ENCODE measurements at regions not wholly inside any gene's neighbourhood (a gene's known extent, or its start where the extent isn't known, plus 50 kb on each side); places are given as distances from the start of the nearest gene placed in this dataset.

GRCh38 chr13:97781891-97782305 lies 171.6 kb upstream of the IPO5 start:
- H3K4me3 ChIP-seq (ENCODE audit: low read depth, low read length), result no peak overlapping the region
- TF ChIP-seq, protein P1, sequence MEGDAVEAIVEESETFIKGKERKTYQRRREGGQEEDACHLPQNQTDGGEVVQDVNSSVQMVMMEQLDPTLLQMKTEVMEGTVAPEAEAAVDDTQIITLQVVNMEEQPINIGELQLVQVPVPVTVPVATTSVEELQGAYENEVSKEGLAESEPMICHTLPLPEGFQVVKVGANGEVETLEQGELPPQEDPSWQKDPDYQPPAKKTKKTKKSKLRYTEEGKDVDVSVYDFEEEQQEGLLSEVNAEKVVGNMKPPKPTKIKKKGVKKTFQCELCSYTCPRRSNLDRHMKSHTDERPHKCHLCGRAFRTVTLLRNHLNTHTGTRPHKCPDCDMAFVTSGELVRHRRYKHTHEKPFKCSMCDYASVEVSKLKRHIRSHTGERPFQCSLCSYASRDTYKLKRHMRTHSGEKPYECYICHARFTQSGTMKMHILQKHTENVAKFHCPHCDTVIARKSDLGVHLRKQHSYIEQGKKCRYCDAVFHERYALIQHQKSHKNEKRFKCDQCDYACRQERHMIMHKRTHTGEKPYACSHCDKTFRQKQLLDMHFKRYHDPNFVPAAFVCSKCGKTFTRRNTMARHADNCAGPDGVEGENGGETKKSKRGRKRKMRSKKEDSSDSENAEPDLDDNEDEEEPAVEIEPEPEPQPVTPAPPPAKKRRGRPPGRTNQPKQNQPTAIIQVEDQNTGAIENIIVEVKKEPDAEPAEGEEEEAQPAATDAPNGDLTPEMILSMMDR (IDR thresholded peaks at IDR 0.05; ENCODE audit: insufficient read depth, low read depth, low read length), result no peak
- DNase-seq (ENCODE audit: low read depth), result no peak

GRCh38 chr13:97786510-97786909 lies 167.0 kb upstream of the IPO5 start:
- no peak for DNase-seq (ENCODE audit: low read depth)
- no peak overlapping the region for H3K4me3 ChIP-seq (ENCODE audit: low read depth, low read length)
- TF ChIP-seq, protein P1 (IDR thresholded peaks at IDR 0.05; ENCODE audit: insufficient read depth, low read depth, low read length), result no peak

GRCh38 chr13:97797553-97797952 lies 155.9 kb upstream of the IPO5 start:
- no peak for DNase-seq (ENCODE audit: low read depth)

DNA sequence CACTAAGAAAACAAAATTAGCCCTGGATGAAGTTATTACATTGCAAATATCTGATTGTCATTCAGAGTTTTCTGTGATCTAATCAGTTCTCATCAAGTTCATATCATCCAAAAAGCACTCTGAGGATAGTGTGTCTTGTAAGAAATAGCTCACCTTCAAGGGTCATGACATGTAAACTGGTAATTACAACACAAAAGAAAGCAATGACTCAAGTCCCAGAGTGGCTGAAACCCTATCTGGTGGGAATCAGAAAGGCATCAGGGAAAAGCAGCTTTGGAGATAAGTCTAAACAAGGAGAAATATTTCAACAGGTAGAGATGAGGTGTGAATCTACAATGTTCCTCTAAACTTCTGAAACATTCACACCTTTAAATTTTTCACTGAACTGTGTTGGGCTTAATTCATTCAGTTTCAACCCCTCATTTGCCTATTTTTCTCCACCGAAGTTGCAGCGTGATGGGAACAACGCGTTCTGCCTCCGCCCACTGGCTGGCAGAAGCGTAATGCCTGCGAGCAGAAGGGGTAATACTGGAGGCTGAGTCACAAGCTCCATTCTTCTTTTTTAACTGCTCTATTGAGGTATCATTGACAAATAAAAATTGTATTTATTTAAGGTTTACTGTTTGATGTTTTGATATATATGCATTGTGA lies 155.2 kb upstream of the IPO5 start:
- H3K4me3 ChIP-seq (ENCODE audit: low read depth, low read length), result no peak overlapping the region
- DNase-seq (ENCODE audit: low read depth), result no peak
- TF ChIP-seq, protein P1 (IDR thresholded peaks at IDR 0.05; ENCODE audit: insufficient read depth, low read depth, low read length), result no peak

More at GRCh38 chr13:97797553-97797952, 155.9 kb upstream of the IPO5 start:
- TF ChIP-seq, protein P1 (IDR thresholded peaks at IDR 0.05; ENCODE audit: insufficient read depth, low read depth, low read length), result no peak
- H3K4me3 ChIP-seq (ENCODE audit: low read depth, low read length), result no peak overlapping the region

DNA sequence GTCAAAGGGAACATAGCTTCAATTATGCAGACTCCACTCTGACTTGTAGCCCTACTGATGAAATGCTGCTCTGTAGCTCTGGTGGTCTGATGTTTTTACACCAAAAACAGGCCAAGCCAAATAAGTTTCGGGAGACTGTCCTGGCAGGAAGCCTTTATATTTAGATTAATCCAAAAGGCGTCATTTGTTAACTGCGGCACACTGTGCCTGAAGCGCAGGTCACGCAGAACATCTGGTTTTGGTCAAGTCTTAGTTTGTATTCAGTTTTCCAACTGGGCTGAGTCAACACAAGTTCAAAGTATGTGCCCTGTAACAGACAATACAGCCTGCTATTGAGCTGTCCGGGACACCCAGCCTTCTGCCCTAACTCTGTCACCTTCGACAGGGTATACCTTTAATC lies 154.6 kb upstream of the IPO5 start:
- TF ChIP-seq, protein P1 (IDR thresholded peaks at IDR 0.05; ENCODE audit: insufficient read depth, low read depth, low read length), result no peak
- peak; percentile 36 for DNase-seq (ENCODE audit: low read depth)
- H3K4me3 ChIP-seq (ENCODE audit: low read depth, low read length), result no peak overlapping the region

GRCh38 chr13:97802213-97802612 lies 151.3 kb upstream of the IPO5 start:
- no peak for DNase-seq (ENCODE audit: low read depth)
- H3K4me3 ChIP-seq (ENCODE audit: low read depth, low read length), result no peak overlapping the region
- TF ChIP-seq, protein P1 (IDR thresholded peaks at IDR 0.05; ENCODE audit: insufficient read depth, low read depth, low read length), result no peak

DNA sequence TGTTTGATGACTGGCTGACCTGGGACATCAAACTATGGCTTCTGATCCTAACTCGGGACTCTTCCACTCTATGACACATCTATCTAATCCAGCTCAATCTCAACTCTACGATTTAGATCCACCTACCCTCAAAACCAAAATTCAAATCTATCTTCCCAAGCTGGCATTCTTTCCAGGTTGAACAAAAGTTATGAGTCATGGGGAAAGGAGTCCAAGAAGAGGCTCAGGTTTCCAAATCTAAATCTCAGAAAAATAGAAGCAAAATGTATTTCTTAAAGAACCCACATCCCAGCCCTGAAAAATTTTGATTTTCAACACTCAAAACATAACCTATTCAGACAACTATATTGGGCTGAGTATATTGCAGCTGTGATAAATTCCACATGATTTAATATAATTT lies 143.9 kb upstream of the IPO5 start:
- no peak overlapping the region for H3K4me3 ChIP-seq (ENCODE audit: low read depth, low read length)
- TF ChIP-seq, protein P1 (IDR thresholded peaks at IDR 0.05; ENCODE audit: insufficient read depth, low read depth, low read length), result no peak
- DNase-seq (ENCODE audit: low read depth), result no peak

All from fibroblast of villous mesenchyme (primary cell).